ENCODE measurements at regions not wholly inside any gene's neighbourhood (a gene's known extent, or its start where the extent isn't known, plus 50 kb on each side); places are given as distances from the start of the nearest gene placed in this dataset.

- TF ChIP-seq CTCF (IDR thresholded peaks at IDR 0.05) (no peak), POLR2A (IDR thresholded peaks at IDR 0.05) (no peak)
These were observed 314.3 kb upstream of the COL3A1 start for GRCh38 chr2:188659656-188660406.
